ENCODE measurements at regions not wholly inside any gene's neighbourhood (a gene's known extent, or its start where the extent isn't known, plus 50 kb on each side); places are given as distances from the start of the nearest gene placed in this dataset.

DNA sequence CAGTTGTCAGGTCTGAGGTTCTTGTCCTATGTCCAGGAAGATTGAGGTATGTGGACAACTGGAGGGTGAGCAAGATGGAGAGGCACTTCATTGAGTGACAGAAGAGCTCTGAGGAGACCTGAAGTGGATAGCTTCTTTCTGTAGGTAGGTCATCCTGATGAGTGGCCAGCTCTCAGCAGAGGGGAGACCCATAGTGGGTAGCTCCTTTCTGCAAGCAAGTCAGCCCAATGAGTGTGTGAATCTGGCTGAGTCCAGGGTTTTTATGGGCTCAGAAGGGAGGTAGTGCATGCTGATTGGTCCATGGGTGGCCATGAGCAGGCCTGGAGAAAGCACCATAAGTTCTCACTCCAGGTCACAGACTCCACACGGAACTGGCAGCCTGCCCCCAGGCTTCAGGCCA lies 92.6 kb upstream of the GALNT5 start:
- ATAC-seq (no peak), DNase-seq (ENCODE audit: low spot score in 2 of 2) (no peak)
- H3K9me3 Mint-ChIP-seq, result no peaks in the 10 kb centered on the region
- H3K36me3 Mint-ChIP-seq, result no peaks in the 10 kb centered on the region
- no peak overlapping the region for H3K27ac Mint-ChIP-seq
- H3K4me1 Mint-ChIP-seq, result no peaks in the 10 kb centered on the region
- no peak overlapping the region for H3K4me3 Mint-ChIP-seq

DNA sequence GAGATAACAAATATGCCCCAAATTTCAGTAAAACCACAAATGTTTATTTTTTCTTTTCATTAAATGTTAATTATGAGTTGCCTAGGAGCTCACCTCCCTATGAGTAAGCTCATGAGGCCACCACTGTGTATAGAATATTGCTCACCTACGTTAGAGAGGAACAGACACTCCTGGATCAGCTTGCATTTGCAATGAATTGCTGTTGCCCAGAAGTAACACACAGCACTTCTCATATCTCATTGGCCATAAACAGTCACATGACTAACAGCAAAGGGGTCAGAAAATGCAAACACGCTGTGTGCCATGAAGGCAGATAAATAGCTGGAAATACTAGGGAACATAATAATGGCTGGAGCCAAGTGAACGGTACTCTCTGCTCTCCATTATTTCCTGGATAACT lies 89.0 kb upstream of the GALNT5 start:
- no peak for ATAC-seq
- H3K9me3 Mint-ChIP-seq, result no peaks in the 10 kb centered on the region
- H3K4me1 Mint-ChIP-seq, result no peaks in the 10 kb centered on the region
- no peak overlapping the region for H3K27ac Mint-ChIP-seq
- no peaks in the 10 kb centered on the region for H3K36me3 Mint-ChIP-seq
- no peak for DNase-seq (ENCODE audit: low spot score in 2 of 2)
- no peak overlapping the region for H3K4me3 Mint-ChIP-seq

- Mint-ChIP-seq H3K4me3 (no peak overlapping the region), H3K4me1 (no peaks in the 10 kb centered on the region), H3K9me3 (no peaks in the 10 kb centered on the region), H3K27ac (no peak overlapping the region), H3K36me3 (no peaks in the 10 kb centered on the region)
- peak; percentile 14 for ATAC-seq
- no peak for DNase-seq (ENCODE audit: low spot score in 2 of 2)
Measured at GRCh38 chr2:157169889-157170288, 87.6 kb upstream of the GALNT5 start.

DNA sequence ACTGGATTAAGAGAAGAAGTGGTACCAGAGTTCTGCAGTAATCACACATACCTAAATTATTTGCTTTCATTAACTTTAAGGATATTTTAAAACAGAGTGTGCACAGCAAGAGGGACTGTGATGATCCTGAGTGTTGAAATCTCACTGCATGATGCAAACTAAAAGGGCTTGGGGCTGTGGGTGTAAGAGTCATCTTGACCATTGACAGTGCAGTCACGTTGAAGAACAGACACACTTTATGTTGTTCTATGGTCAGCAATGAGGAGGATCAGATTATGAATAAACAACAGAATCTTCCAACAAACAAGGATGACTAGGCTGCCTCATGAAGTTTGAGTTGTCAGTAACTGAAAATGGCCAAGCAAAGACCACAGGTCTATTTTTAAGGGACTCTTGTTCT lies 87.2 kb upstream of the GALNT5 start:
- DNase-seq (ENCODE audit: low spot score in 2 of 2) (no peak), ATAC-seq (no peak)
- H3K36me3 Mint-ChIP-seq, result no peaks in the 10 kb centered on the region

DNA sequence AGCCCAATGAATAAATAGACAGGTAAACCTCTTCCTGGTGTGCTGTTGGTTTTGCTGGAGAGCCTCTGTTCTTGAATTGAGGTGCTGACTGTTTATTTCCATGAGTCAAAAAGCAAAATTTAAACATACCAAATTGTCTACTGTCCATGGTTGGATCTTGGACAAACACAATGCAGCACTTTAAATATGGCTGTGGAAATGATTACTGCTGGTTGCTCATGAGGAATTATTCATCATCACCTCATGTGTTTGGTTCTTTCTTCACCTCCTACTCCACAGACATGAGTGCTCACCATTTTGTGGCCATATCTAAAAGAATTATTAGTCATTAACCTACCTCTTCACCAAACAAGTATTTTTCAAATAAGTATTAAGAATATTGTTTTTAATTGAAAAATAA lies 85.3 kb upstream of the GALNT5 start:
- Mint-ChIP-seq H3K4me3 (no peak overlapping the region), H3K27ac (no peak overlapping the region), H3K9me3 (no peaks in the 10 kb centered on the region), H3K36me3 (no peaks in the 10 kb centered on the region), H3K4me1 (no peaks in the 10 kb centered on the region)
- DNase-seq (ENCODE audit: low spot score in 2 of 2) (no peak), ATAC-seq (peak; percentile 37)

More for the DNA sequence above, 87.2 kb upstream of the GALNT5 start:
- Mint-ChIP-seq H3K4me3 (no peak overlapping the region), H3K9me3 (no peaks in the 10 kb centered on the region), H3K4me1 (no peaks in the 10 kb centered on the region), H3K27ac (no peak overlapping the region)

DNA sequence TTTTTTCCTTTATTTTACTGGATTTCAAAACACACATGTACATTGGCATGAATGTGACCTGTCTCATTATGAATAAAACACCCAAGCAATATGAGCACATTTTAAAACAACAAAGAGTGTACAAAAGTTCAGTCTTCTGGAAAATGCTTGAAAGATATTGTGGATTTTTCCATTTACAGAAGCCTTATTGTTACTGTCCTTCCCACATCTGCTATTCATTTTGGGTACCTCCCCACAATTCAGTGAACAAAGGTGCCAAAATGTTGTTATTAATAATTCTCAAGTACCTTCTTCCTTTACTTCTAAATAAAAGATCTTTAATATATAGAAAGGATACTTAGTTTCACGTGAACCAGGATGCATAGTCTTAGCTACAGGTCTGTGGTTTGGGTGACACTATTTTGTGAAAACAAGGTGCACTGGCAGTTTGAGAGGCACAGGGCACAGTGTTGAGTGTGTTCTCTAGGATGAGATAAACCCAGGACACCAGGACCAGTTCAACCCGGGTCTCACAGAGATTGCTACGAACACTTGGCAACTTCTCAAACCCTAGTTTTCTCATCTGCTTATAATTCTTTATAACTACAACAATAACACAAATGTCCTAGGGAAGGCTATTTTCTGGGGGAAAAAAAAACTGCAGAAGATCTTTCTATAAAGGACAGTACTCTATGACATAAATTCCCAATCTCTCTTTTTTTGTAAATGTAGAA lies 84.5 kb upstream of the GALNT5 start:
- Mint-ChIP-seq H3K36me3 (no peaks in the 10 kb centered on the region), H3K9me3 (no peaks in the 10 kb centered on the region), H3K27ac (no peak overlapping the region), H3K4me1 (no peaks in the 10 kb centered on the region), H3K4me3 (no peak overlapping the region)
- ATAC-seq, result no peak
- DNase-seq (ENCODE audit: low spot score in 2 of 2), result no peak

- DNase-seq (ENCODE audit: low spot score in 2 of 2) (no peak), ATAC-seq (no peak)
- Mint-ChIP-seq H3K4me1 (no peaks in the 10 kb centered on the region), H3K36me3 (no peaks in the 10 kb centered on the region), H3K4me3 (no peak overlapping the region), H3K27ac (no peak overlapping the region), H3K9me3 (no peaks in the 10 kb centered on the region)
Measured at GRCh38 chr2:157173740-157174184, 83.7 kb upstream of the GALNT5 start.

GRCh38 chr2:157174321-157174720 lies 83.2 kb upstream of the GALNT5 start:
- Mint-ChIP-seq H3K36me3 (no peaks in the 10 kb centered on the region), H3K4me3 (no peak overlapping the region), H3K4me1 (no peaks in the 10 kb centered on the region), H3K27ac (no peak overlapping the region), H3K9me3 (no peaks in the 10 kb centered on the region)
- no peak for DNase-seq (ENCODE audit: low spot score in 2 of 2)
- no peak for ATAC-seq

GRCh38 chr2:157176602-157177001 lies 80.9 kb upstream of the GALNT5 start:
- Mint-ChIP-seq H3K27ac (no peak overlapping the region), H3K36me3 (no peaks in the 10 kb centered on the region), H3K4me1 (no peaks in the 10 kb centered on the region), H3K9me3 (no peaks in the 10 kb centered on the region), H3K4me3 (no peak overlapping the region)
- DNase-seq (ENCODE audit: low spot score in 2 of 2) (no peak), ATAC-seq (no peak)

DNA sequence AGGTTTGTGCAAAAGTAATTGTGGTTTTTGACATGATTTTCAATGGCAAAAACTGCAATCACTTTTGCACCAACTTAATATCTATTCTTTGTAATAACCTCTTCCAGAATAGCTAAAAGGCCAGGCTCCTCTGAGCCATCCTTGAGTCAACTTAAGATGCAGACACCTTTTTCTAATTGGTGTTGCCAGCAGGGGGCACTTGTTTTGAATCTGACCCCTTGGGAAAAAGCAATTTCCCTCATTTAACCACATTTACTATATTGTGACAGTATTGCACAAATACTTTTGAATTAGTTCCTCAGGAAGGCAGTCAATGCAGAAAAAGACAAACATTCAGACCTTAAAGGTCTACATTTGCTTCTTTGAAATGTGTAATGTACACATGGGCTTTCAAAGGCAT lies 78.6 kb upstream of the GALNT5 start:
- Mint-ChIP-seq H3K4me1 (peaks cover under 1% of the 10 kb centered on the region), H3K27ac (no peak overlapping the region), H3K9me3 (no peaks in the 10 kb centered on the region), H3K36me3 (no peaks in the 10 kb centered on the region), H3K4me3 (no peak overlapping the region)
- DNase-seq (ENCODE audit: low spot score in 2 of 2) (no peak), ATAC-seq (no peak)

GRCh38 chr2:157179324-157180105 lies 78.0 kb upstream of the GALNT5 start:
- H3K9me3 Mint-ChIP-seq, result no peaks in the 10 kb centered on the region
- no peak overlapping the region for H3K4me3 Mint-ChIP-seq
- H3K4me1 Mint-ChIP-seq, result peaks cover 7% of the 10 kb centered on the region
- H3K36me3 Mint-ChIP-seq, result no peaks in the 10 kb centered on the region
- DNase-seq (ENCODE audit: low spot score in 2 of 2), result no peak
- no peak for ATAC-seq
- no peak overlapping the region for H3K27ac Mint-ChIP-seq

GRCh38 chr2:157180359-157180758 lies 77.1 kb upstream of the GALNT5 start:
- H3K36me3 Mint-ChIP-seq, result no peaks in the 10 kb centered on the region
- peaks cover 9% of the 10 kb centered on the region for H3K4me1 Mint-ChIP-seq
- no peak for ATAC-seq

DNA sequence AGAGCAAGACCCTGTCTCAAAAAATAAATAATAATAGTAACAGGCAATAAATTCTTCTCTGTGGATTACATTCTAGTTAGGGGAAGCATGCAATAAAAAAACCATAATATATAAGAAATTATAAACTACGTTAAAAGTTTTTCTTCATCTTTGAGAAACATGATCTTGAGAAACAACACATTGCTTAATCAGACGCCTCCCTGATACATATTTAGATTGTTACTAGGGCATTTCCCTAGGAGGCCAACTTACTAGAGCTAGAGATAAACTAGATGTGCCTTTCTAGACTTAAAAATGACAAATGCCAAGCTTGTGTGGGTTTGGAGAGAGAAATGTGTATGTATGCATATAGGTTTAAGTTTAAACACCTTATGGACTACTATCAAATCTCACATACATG lies 76.3 kb upstream of the GALNT5 start:
- ATAC-seq (no peak), DNase-seq (ENCODE audit: low spot score in 2 of 2) (no peak)
- Mint-ChIP-seq H3K9me3 (no peaks in the 10 kb centered on the region), H3K4me1 (peaks cover 9% of the 10 kb centered on the region), H3K36me3 (no peaks in the 10 kb centered on the region), H3K27ac (no peak overlapping the region), H3K4me3 (no peak overlapping the region)

More at GRCh38 chr2:157180359-157180758, 77.1 kb upstream of the GALNT5 start:
- Mint-ChIP-seq H3K4me3 (no peak overlapping the region), H3K9me3 (no peaks in the 10 kb centered on the region), H3K27ac (no peak overlapping the region)
- DNase-seq (ENCODE audit: low spot score in 2 of 2), result no peak

DNA sequence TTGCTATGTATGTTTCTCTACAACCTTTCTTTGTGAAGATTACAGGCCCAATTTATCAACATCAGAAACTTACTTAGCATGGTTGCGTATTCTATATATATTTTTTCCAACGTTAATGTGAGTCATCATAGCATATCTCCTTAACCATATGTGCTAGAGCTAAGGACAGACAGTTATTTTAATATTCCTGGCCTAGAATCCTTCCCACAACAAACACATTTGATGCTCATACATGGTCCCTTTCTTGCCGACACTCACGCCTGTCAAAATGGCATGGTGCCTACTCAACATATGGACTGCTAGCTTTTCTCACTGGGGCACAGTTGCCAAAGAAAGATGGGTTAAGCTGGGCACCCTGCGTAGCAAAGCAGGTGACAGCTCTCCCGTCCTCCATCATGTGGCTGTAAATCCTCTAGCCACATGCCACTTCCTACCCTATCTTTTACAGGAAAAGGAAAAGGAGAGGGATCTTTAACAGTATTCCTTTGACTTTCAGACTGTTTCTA lies 75.2 kb upstream of the GALNT5 start:
- Mint-ChIP-seq H3K9me3 (no peaks in the 10 kb centered on the region), H3K36me3 (no peaks in the 10 kb centered on the region), H3K4me1 (peaks cover 9% of the 10 kb centered on the region), H3K4me3 (no peak overlapping the region), H3K27ac (no peak overlapping the region)
- ATAC-seq (no peak), DNase-seq (ENCODE audit: low spot score in 2 of 2) (no peak)

- DNase-seq (ENCODE audit: low spot score in 2 of 2) (no peak), ATAC-seq (peak; percentile 67)
- Mint-ChIP-seq H3K4me1 (peaks cover 9% of the 10 kb centered on the region), H3K4me3 (no peak overlapping the region), H3K36me3 (no peaks in the 10 kb centered on the region), H3K9me3 (no peaks in the 10 kb centered on the region), H3K27ac (no peak overlapping the region)
Measured at GRCh38 chr2:157182834-157183396, 74.6 kb upstream of the GALNT5 start.
